WI38 (cell line): ENCODE measurements at regions not wholly inside any gene's neighbourhood (a gene's known extent, or its start where the extent isn't known, plus 50 kb on each side); places are given as distances from the start of the nearest gene placed in this dataset.

ENCODE experiments used
- H3K4me3 ChIP-seq: 2 replicates; pipeline ENCODE4 v1.5.1; 2011; ENCODE audit warnings: low read depth, mild to moderate bottlenecking, control low read depth, low read length
- TF ChIP-seq, protein P1 (sequence below): IDR thresholded peaks from 2 replicates; pipeline ENCODE4 v1.5.1; 2012; ENCODE audit warnings: low read depth, mild to moderate bottlenecking, control low read depth, low read length

DNA sequence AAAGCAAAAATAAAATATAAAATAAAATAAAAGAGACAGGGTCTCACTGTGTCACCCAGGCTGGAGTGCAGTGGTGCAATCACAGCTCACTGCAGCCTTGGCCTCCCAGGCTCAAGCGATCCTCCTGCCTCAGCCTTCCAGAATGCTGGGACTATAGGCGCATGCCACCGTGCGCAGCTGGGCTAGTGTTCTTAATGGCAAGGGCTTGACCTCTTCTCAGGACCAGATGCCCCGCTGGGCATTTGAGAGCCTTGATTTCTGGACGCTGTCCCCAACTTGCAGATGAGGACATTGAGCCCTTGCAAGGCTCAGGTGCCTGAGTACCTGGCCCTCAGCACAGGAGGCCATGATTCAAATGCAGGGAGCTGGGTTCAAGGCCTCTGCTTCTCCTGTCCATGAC, 82.6 kb downstream of the DHCR7 start:
- TF ChIP-seq, protein P1, sequence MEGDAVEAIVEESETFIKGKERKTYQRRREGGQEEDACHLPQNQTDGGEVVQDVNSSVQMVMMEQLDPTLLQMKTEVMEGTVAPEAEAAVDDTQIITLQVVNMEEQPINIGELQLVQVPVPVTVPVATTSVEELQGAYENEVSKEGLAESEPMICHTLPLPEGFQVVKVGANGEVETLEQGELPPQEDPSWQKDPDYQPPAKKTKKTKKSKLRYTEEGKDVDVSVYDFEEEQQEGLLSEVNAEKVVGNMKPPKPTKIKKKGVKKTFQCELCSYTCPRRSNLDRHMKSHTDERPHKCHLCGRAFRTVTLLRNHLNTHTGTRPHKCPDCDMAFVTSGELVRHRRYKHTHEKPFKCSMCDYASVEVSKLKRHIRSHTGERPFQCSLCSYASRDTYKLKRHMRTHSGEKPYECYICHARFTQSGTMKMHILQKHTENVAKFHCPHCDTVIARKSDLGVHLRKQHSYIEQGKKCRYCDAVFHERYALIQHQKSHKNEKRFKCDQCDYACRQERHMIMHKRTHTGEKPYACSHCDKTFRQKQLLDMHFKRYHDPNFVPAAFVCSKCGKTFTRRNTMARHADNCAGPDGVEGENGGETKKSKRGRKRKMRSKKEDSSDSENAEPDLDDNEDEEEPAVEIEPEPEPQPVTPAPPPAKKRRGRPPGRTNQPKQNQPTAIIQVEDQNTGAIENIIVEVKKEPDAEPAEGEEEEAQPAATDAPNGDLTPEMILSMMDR: no peak
- H3K4me3 ChIP-seq: no peak overlapping the region

DNA sequence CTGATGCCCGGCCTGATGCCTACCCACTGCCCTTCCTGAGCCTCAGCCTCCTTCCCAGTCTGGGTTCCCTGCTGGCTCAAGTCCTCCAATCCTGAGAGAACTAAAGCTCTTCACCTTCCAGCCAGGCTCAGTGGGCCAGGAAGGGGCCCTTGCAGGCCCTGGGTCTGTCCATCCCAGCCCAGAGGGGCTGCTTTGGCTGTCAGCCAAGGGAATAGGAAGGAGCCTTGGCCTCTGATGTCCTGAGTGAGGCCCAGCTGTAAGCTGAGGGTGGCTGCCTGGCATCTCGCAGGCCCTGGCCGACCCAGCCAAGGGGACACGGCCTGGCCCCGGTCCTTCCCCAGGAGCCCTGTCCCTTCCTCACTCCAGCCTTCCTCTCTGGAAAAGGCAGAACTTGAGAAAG, 83.4 kb downstream of the DHCR7 start:
- TF ChIP-seq, protein P1: no peak
- H3K4me3 ChIP-seq: no peak overlapping the region

DNA sequence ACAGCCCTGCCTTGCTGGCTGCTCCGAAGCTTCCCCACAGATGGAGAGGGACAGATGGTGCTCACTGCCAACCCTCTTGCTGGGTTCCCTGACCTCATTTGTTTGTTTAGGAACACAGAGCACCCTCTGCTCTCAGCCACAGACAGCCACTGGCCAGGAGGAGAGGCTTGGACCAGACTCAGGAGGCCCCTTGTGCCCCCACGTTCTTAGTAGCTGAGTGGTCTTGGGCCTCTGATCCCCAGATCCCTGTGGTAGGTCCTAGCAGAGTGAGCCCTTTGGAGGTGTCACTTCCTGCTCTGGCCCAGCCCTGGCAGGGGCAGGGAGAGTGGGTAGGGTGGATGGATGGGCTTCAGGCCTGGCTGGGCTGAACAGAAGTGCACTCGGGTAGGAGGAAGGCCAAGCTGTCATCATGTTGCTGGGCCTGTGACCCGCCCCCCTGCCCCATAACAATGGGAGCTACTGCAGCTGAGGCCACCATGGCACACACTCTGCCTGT, 84.0 kb downstream of the DHCR7 start:
- no peak overlapping the region for H3K4me3 ChIP-seq
- TF ChIP-seq, protein P1: no peak

DNA sequence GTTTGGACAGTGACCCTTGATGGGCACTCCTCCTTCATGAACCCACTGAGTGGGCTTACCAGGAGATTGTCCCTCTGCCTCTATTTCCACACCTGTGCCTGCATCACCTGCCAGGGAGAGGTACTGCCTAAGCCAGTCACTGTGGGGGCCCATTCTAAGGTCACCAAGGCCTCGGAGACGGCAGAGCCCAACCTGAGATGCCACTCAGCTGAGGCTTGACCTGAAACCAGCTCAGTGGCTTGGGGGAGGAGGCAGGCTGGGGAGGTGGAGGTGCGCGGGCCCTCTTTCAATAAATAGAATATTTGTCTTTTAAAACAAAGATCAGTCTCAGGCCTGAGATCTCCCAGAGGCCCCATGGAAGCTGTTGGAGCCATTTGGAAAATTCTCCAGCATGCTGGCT, 84.5 kb downstream of the DHCR7 start:
- no peak overlapping the region for H3K4me3 ChIP-seq
- TF ChIP-seq, protein P1: no peak

DNA sequence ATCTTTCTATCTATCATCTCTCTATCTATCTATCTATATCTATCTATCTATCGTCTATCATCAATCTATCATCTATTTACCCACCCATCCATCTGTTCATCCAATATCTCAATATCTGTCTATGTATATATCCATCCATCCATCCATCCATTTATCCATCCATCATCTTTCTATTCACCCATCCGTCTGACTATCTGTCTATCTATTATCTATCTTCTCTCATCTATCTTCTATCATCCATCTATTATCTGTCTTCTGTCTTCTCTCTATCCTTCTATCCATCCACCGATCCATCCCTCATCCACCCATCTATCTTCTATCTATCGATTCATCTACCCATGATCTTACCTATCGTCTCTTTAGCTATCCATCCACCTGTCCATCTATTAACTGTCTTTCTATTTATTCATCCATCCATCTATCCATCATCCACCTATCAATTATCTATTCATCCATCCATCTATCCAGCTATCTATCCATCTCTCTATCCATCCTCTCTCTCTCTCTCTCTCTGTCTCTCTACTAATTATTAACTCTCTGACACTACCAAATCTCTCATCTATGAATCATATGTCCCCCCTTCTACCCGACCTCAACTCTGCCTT, 89.1 kb downstream of the DHCR7 start:
- TF ChIP-seq, protein P1: no peak
- H3K4me3 ChIP-seq: no peak overlapping the region

DNA sequence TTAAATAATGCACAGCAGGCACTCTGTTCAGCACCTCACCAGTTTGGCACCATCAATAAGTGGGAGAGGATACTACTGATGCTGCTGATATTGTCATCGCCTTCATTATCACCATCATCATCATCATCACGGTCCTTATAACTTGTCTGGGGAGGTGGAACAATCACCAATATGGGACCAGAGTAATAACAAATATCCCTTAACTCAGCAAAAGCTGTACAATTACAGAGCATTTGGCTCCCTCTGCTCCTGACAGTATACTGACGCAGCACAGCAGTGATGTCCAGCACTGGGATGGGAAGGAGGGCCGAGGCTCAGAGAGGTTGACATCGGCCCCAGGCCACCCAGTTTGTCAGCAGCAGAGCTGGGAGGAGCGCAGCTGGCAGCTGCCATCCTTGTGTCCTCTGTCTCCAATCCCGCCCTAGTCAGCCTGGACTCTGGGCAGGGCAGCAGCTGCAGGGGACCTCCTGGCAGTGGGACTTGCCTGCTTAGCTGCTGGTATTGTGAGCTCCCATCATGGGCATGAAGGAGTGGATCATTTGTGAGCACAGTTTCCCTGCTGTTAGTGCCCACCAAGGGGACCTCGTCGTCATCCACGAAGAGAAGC, 90.0 kb downstream of the DHCR7 start:
- TF ChIP-seq, protein P1: no peak
- no peak overlapping the region for H3K4me3 ChIP-seq

DNA sequence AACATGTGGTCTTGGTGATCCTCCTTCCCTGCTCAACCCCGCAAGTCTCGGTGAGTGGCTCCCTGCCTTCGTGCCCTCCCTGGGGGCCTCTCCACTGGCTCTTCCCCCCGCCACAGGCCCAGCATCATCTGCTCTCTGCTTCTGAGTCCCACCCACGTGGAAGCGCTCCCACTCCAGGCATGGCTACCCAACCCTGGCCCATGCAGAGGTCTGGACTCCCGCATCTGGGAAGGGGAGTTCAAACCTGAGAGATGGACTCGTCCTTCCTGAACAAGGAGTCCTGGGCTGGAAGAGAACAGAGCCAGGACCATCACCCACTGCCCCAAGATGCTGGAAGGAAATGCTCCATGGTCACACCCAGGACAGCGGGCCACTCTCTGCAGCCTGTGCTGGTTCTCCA, 90.8 kb downstream of the DHCR7 start:
- H3K4me3 ChIP-seq: no peak overlapping the region
- TF ChIP-seq, protein P1: no peak
